Activated CD4-positive, CD25-positive, alpha-beta regulatory T cell treated with anti-CD3 and anti-CD28 coated beads, Interleukin-2, amount 50 U/mL, for 72 hours (primary cell): ENCODE measurements at regions not wholly inside any gene's neighbourhood (a gene's known extent, or its start where the extent isn't known, plus 50 kb on each side); places are given as distances from the start of the nearest gene placed in this dataset.

Experiments
- DNase-seq: peaks from one replicate; pipeline ENCODE4 v3.0.0; 2021

DNA sequence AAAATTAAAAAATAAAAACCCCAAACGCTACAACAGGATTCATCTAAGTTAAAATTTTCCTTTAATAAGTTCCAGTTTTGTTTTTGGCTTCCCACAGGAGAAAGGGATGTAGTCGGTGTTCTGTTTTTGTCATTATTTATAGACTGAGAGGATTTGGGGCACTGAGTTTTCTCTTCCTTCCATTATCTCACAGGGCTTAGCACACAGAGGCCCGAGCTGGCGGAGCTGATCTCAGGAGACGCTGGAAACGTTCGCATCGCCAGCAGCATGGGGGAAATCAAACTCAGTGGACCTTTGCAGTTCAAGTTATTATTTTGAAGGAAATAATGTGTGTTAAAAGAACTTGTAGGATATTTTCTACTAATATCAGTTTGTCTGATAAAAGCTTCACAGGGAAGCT is 669.7 kb upstream of the SALL3 start:
- no peak for DNase-seq

DNA sequence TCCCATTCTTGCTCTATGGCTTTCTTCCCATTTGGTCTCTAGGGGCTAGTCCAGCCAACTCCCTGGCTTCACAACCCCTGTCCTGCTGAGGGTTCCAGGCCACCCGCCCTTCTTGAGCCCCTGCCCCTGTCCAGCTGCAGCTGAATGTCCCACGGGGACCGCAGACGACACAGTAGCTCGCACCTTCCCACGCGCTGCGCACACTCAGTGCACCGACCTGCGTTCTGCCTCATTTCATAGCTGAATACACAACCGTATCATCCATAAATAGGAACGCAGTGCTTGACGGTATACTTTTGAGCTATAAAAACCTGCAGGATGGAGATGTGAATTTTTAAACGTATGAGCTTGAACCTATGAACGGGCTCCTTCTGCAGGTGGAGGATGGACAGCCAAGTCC is 660.4 kb upstream of the SALL3 start:
- DNase-seq: no peak

GRCh38 chr18:78319961-78320360 is 659.7 kb upstream of the SALL3 start:
- DNase-seq: no peak

GRCh38 chr18:78321402-78321801 is 658.2 kb upstream of the SALL3 start:
- DNase-seq: no peak

DNA sequence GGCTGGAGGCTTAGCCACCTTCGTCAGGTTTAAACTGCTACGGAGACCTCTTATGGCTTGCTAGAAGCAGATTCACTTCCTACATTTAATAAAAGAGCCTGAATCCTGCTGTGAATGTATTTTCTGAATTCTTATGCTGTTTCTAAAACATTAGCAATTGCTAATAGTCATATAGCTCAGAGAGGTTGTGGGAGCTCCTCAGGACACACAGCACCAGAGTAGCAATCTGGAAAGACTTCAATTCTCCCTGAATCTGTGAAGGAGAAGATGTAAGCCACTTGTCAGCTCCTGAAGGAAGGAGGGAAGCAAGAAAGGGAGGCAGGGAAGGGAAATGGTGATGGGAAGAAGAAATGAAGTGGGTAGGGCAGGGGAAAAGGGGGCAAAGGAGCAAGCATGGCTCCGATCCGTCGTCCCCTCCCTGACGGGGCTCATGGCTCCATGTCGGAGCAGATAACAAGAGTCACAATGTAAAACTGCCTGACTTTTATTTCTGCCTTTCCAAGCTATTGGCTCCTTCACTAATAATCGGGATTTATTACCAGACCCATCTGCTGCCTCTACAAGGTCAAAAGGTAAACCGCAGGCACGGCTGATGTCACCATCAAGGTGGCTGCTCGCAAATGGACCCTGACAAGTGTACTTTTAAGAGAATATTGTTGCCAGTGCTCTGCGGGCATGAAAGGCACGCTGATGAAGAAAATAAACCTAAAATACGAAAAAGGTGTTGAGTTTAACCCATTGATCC is 656.0 kb upstream of the SALL3 start:
- no peak for DNase-seq

DNA sequence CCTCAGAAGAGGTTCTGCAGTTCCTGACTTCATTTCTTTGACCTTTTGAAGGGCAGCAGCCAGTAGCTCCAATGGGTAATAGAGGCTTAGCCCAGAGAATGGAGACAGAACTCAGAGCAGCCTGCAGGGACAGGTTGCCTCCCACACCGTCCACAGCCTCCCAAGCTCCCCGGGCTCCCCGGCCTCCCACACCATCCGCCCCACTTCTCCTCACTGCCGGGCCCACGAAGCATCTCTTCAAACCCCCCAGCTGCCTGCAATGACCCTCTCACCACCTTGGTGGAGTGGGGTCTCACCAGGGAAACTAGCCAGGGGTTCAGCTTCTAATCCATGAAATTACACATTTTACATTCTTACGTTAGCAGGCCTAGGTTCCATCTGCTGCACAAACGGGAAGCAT is 652.0 kb upstream of the SALL3 start:
- DNase-seq: no peak

GRCh38 chr18:78330766-78331165 is 648.9 kb upstream of the SALL3 start:
- no peak for DNase-seq

GRCh38 chr18:78352910-78353309 is 626.7 kb upstream of the SALL3 start:
- DNase-seq: no peak

GRCh38 chr18:78362198-78362597 is 617.4 kb upstream of the SALL3 start:
- DNase-seq: no peak

GRCh38 chr18:78363556-78364387 is 615.8 kb upstream of the SALL3 start:
- no peak for DNase-seq

DNA sequence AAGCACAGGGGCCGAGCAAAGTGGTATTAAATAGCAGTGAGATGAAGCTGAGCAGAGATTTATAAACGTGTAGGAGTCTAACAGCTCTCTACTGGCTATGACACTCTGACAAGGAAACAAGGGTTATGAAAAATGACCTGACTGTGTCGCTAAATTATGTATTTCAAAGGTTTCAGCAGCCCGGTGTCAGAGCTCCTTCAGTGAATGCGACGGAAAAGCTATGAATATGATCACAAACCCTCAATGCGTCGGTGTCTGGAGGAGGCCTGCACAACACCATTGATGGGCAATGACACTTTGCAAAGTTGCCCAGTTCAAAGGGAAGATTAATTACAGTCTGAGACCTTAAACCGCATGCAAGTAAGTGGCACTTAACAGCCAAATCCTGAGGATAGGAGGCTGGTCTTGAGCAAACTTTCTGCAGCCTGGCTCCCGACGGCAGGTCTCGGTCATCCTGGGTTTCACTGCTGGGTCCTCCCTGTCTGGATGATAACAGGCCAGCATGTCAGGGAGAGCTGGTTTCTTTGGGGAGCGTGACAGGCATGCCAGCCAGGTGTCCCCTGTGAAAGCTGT is 615.1 kb upstream of the SALL3 start:
- no peak for DNase-seq

GRCh38 chr18:78367996-78368395 is 611.6 kb upstream of the SALL3 start:
- DNase-seq: no peak

- DNase-seq: no peak
These were observed 610.9 kb upstream of the SALL3 start for GRCh38 chr18:78368726-78369125.

DNA sequence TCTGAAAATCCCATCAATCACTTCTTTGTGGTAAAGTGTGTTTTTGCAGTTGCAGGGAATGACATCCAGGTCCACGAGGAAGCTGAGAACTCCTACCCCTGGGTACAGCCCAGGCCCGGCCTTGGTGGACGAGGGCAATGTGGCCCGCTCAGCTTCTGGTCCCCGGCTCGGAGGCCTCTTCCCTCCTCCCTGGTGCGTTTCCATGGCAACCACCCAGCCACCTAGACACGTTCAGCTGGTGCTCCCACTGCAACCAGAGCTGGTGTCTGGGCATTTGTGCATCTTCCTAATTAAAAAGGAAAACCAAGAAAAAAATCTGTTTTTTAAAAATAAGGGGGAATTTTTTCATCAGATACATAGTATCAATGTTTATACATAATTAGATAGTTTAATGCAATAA is 603.6 kb upstream of the SALL3 start:
- no peak for DNase-seq

DNA sequence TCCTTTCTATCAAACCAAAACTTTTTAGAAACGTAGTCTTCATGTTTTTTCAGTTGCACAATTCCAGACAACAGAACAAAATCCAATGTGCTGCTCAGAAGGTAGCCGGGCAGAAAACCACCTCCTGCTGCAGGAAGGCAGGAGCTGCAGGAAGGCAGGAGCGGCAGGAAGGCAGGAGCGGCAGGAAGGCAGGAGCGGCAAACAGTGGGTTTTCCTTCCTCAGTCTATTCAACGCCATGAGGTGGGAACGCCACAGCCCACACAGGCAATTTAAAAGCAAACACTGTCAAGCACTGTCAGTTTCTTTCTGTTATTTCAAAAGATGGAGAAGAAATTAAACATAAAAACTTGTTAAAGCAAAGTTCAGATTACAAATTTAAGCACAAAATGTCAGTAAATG is 601.2 kb upstream of the SALL3 start:
- no peak for DNase-seq

DNA sequence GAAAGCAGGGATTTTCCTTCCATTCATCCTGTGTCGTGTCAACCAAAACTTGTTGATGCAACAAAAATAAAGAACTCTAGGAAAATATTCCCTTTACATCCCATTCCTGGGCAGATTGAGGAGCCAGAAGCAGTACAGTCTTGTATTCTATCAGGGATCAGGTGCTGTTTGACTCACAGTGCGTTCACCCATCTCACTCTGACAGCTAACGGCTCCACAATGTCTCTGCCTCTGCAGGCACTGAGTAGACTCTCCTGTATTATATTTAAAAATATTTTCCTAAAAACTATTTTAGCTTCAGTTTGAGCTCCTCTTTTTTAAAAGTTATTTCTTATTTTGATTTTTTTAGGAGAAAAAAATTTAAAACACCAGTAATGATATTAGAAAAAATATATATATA is 600.6 kb upstream of the SALL3 start:
- DNase-seq: no peak

- no peak for DNase-seq
These were observed 589.2 kb upstream of the SALL3 start for GRCh38 chr18:78390348-78390951.

- no peak for DNase-seq
These were observed 588.7 kb upstream of the SALL3 start for GRCh38 chr18:78390952-78391348.

DNA sequence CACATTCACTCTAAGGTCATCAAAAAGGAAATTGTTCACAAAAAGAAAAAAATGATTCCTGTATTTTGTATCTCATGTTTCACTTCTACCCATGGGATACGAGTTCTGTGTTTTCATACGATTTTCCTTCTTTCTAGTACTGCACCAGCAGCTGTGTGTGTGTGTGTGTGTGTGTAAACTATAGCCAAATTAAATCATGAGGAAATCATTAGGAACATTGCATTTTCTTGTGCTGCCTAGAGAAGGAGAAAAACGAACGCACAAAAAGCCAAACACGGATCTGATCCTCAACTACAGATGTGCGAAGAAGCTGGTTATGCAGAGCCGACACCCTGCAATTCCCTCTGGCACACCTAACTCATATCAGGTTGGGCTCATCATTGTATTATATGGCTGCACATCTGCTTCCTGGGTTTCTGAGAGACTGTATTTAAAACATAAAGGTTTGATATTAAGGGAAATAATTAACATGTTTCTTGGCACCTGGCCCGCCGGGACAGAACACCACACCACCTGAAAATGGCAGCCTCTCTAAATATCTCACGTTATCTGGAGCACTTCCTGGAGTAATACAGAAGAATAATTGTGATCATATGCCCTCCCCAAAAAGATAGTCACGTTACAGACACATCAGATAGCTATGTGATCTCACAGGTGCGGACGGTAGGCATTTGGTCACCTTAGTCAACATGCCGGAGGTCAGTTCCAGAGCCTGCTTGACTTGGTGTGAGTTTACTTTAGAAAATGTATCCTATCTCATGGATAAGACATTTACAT is 586.3 kb upstream of the SALL3 start:
- DNase-seq: no peak

- no peak for DNase-seq
These were observed 583.5 kb upstream of the SALL3 start for GRCh38 chr18:78396077-78396476.

DNA sequence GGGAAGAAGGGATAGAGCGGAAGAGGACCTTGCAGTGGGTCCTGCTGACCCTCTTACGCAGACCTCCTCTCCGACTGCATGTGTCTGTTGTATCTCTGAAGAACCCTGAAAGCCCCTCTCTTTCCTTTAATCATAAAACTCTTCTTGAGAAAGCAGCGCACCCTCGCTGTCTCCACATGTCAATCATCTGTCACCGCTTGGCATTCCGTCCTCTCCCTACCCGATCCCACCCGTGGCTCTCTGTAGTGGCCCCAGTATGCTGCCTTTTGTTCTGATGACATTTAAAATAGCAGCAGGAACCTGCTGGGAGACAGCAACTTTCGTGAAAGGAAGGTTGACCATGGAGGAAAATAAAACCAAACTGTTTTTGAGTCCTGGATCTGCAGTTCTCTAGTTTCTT is 582.9 kb upstream of the SALL3 start:
- no peak for DNase-seq

DNA sequence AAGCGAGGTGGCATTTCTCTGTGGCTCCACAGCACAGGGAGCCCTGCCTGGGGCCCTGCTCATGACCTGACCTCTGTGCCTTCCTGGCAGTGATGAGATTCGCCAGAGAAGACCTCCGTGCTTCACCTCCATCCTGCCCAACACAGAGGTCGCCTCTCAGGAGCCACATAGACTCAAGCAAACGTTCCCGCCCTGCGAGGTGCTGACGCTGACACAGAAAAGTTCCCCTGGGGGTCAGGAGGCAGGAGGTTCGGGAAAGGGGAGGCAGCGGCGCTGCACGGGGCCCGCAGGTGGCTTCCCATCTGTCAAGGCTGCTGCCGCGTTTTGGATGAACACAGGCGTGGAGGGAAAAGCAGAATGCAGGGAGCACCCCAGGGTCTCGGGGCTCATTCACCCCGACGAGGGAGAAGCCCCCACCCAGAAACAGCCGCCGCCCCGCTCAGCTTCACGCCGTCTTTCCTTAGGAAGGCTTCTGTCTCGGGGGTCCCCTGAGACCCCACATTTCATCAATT is 579.6 kb upstream of the SALL3 start:
- DNase-seq: no peak

GRCh38 chr18:78402440-78402839 is 577.2 kb upstream of the SALL3 start:
- no peak for DNase-seq
